ENCODE measurements at regions not wholly inside any gene's neighbourhood (a gene's known extent, or its start where the extent isn't known, plus 50 kb on each side); places are given as distances from the start of the nearest gene placed in this dataset.

DNA sequence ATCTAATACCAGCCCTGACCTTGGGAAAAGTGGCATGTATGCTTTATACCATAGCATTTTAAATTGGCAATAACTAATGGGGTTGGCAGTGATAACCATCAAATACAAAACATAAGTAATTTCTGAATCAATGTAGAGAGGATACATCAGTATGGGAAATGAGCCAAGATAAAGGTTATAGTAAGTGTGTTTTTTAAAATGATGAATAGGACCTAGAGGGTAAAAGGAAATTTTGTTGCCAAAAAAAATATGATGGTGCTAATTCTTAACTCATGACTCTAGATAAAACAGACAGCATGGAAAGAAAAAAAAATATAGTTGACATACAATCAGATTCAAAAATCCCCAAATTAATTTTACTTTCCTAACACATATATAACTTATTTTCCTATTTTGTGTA lies 75.4 kb upstream of the ROBO1 start:
- DNase-seq = no peak

DNA sequence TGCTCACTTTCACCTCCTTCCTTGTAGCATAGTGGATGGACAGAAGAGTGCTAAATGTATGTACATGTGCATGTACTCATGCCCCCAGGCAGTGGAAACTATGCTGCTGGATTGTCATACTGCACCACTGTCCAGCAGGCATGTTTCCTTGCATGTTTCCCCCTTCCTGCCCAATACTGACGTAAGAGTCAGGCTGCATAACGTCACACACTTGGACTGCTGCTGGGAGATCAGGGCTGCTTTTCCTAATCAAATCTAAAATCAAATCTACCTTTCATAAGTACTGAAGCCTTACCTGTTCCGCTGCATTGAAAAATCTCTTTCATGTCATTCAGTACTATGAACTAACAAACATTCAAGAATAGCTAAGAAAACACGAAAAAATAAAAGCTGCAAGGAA lies 67.9 kb upstream of the ROBO1 start:
- DNase-seq = no peak

GRCh38 chr3:79824166-79824565 lies 56.4 kb upstream of the ROBO1 start:
- no peak for DNase-seq

- no peak for DNase-seq
These were observed 54.3 kb upstream of the ROBO1 start for GRCh38 chr3:79822076-79822475.

- DNase-seq = no peak
These were observed 52.3 kb upstream of the ROBO1 start for GRCh38 chr3:79820089-79820488.

GRCh38 chr3:79818015-79818414 lies 50.2 kb upstream of the ROBO1 start:
- no peak for DNase-seq

All from stimulated activated CD4-positive, alpha-beta T cell treated with anti-CD3 and anti-CD28 coated beads, Interleukin-2, amount 100 ng/mL, for 24 hours (primary cell).